ENCODE measurements at regions not wholly inside any gene's neighbourhood (a gene's known extent, or its start where the extent isn't known, plus 50 kb on each side); places are given as distances from the start of the nearest gene placed in this dataset.

DNA sequence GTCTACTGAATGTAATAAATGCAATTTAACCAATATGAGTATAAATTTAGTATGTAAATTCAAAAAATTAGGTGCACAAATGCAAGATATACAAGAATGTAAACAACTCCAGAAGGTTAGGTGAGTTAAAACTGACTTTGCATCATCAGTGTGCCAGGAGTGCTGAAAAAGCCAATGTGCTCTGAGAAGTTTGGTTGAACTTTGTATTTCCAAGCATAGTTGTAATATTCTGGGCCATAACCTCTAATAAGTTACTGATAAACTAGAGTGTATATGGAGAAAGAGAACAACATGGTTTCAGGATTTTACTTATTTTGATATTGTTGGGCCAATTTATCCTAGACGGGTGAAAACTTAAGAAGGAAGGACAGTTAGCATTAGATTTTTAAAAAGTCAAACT lies 876.9 kb upstream of the GHITM start:
- Histone ChIP-seq H3K4me3 (ENCODE audit: low read depth, low read length) (no peak overlapping the region), H3K27ac (ENCODE audit: low read depth, low read length) (no peak overlapping the region), H3K9me3 (ENCODE audit: control insufficient read depth, insufficient read depth, low read length) (peaks cover 9% of the 10 kb centered on the region), H3K27me3 (ENCODE audit: control insufficient read depth, insufficient read depth, low read length) (no peaks in the 10 kb centered on the region)
- ChIA-PET POLR2A (no interaction called here), CTCF (no interaction called here)
- no peak for DNase-seq (ENCODE audit: low read depth, low spot score)
- TF ChIP-seq, protein P1, sequence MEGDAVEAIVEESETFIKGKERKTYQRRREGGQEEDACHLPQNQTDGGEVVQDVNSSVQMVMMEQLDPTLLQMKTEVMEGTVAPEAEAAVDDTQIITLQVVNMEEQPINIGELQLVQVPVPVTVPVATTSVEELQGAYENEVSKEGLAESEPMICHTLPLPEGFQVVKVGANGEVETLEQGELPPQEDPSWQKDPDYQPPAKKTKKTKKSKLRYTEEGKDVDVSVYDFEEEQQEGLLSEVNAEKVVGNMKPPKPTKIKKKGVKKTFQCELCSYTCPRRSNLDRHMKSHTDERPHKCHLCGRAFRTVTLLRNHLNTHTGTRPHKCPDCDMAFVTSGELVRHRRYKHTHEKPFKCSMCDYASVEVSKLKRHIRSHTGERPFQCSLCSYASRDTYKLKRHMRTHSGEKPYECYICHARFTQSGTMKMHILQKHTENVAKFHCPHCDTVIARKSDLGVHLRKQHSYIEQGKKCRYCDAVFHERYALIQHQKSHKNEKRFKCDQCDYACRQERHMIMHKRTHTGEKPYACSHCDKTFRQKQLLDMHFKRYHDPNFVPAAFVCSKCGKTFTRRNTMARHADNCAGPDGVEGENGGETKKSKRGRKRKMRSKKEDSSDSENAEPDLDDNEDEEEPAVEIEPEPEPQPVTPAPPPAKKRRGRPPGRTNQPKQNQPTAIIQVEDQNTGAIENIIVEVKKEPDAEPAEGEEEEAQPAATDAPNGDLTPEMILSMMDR (IDR thresholded peaks at IDR 0.05; ENCODE audit: low read depth, low read length), result no peak

DNA sequence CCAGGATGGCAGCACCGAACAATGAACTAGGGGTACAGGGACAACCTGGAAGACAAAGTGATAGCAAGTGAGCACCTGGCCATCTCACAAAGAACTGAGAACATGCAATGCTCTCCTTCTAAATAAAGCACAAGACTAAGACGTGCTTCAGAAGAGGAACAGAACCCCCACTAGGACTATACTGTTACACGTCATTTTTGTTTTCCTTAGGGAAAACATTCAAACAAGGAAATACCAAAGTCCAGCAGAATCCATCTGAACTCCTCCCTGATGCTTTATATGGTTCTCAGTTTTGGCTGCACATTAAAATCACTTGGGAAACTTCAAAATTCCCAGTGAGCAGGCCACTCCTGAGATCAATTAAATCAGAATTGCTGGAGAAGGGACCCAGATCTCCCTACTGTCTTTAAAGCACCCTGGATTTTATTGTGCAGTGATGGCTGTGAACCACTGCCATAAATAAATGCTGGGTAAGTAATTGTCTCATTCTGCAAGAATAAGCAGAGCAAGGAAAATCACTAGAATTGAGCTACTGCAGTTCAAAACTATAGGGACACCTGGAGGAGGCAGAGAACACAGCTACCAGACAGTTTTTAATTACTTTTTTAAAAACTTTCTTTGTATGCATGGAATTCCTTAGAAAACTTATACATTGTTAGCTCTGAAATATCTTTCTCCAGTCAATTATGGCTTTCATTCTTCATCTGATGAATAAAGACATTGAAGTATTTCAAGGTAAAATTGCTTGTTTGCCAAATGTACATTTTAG lies 866.5 kb upstream of the GHITM start:
- DNase-seq (ENCODE audit: low read depth, low spot score), result no peak
- Histone ChIP-seq H3K27ac (ENCODE audit: low read depth, low read length) (no peak overlapping the region), H3K9me3 (ENCODE audit: control insufficient read depth, insufficient read depth, low read length) (peaks cover 3% of the 10 kb centered on the region; the same call in 1 of the 2 replicates), H3K4me3 (ENCODE audit: low read depth, low read length) (no peak overlapping the region), H3K27me3 (ENCODE audit: control insufficient read depth, insufficient read depth, low read length) (no peaks in the 10 kb centered on the region)
- CTCF ChIA-PET, result no interaction called here
- POLR2A ChIA-PET, result no interaction called here
- TF ChIP-seq, protein P1 (IDR thresholded peaks at IDR 0.05; ENCODE audit: low read depth, low read length), result no peak

DNA sequence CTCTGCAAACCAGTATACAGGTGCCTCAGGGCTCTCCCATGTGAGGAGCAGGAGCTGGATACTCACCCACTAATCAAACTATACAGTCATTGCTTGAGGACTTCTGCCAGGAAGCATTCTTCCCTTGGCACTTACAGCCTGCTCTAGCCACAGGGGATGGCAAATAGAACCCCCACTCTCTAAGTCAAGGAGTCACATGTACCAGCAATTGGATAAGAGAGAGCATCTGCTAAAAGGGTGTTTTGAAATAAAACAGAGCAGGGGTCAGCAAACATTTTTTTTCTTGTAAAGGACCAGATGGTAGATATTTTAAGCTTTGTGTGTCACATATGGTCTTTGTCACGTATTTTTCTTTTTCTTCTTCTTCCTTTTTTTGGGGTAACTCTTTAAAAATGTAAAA lies 865.2 kb upstream of the GHITM start:
- Histone ChIP-seq H3K27me3 (ENCODE audit: control insufficient read depth, insufficient read depth, low read length) (no peaks in the 10 kb centered on the region), H3K9me3 (ENCODE audit: control insufficient read depth, insufficient read depth, low read length) (peaks cover 3% of the 10 kb centered on the region; the same call in 1 of the 2 replicates), H3K4me3 (ENCODE audit: low read depth, low read length) (no peak overlapping the region), H3K27ac (ENCODE audit: low read depth, low read length) (no peak overlapping the region)
- no peak for DNase-seq (ENCODE audit: low read depth, low spot score)
- TF ChIP-seq, protein P1 (IDR thresholded peaks at IDR 0.05; ENCODE audit: low read depth, low read length), result no peak
- ChIA-PET CTCF (no interaction called here), POLR2A (no interaction called here)

DNA sequence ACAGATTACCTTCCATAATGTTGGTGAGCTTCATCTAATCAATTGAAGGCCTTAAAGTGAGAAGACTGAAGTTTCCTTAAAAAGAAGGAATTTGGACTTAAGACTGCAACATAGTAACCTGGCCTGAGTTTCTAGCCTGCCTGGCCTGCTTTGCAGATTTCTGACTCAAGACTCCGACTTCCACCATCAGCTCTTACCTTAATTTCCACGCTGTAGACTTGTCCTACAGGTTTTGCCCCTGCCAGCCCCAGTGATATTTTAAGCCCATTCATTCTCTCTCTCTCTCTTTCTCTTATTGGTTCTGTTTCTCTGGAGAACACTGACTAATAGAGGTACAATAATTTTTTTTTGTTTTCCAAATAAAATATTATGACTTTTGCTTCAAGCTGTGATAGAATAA lies 862.3 kb upstream of the GHITM start:
- H3K9me3 ChIP-seq (ENCODE audit: control insufficient read depth, insufficient read depth, low read length), result peaks cover 14% of the 10 kb centered on the region
- no peaks in the 10 kb centered on the region for H3K27me3 ChIP-seq (ENCODE audit: control insufficient read depth, insufficient read depth, low read length)
- DNase-seq (ENCODE audit: low read depth, low spot score), result no peak
- CTCF ChIA-PET, result no interaction called here
- no peak overlapping the region for H3K4me3 ChIP-seq (ENCODE audit: low read depth, low read length)
- POLR2A ChIA-PET, result no interaction called here
- H3K27ac ChIP-seq (ENCODE audit: low read depth, low read length), result no peak overlapping the region
- TF ChIP-seq, protein P1 (IDR thresholded peaks at IDR 0.05; ENCODE audit: low read depth, low read length), result no peak

DNA sequence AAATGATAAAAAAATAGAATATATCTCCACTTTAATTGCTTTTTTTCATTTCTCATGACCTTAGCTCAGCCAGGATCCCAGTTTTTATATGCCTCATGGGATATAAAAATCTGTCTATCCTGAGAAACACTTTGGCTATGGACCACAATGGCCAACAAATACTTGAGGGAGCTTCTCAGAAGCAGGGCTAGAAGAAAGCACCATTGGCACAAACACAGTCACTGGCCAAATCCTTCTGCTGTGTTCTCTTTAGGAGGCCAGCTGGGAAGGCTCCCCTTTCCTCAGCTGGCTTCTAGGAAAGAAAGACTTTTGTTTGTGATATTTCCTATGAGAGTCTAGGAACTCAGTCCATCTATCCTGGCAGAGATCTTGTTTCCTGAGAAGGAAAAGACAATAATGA lies 856.2 kb upstream of the GHITM start:
- peaks cover 11% of the 10 kb centered on the region for H3K9me3 ChIP-seq (ENCODE audit: control insufficient read depth, insufficient read depth, low read length)
- DNase-seq (ENCODE audit: low read depth, low spot score), result no peak
- no peaks in the 10 kb centered on the region for H3K27me3 ChIP-seq (ENCODE audit: control insufficient read depth, insufficient read depth, low read length)
- POLR2A ChIA-PET, result no interaction called here
- TF ChIP-seq, protein P1 (IDR thresholded peaks at IDR 0.05; ENCODE audit: low read depth, low read length), result no peak
- CTCF ChIA-PET, result no interaction called here
- H3K4me3 ChIP-seq (ENCODE audit: low read depth, low read length), result no peak overlapping the region
- H3K27ac ChIP-seq (ENCODE audit: low read depth, low read length), result no peak overlapping the region
